Peyer's patch (tissue), 4 donors: ENCODE measurements at regions not wholly inside any gene's neighbourhood (a gene's known extent, or its start where the extent isn't known, plus 50 kb on each side); places are given as distances from the start of the nearest gene placed in this dataset.

Source experiments
- DNase-seq, 3 donors: peaks; one replicate each; pipeline ENCODE4 v3.0.0-alpha.2; 2017 to 2019
- H3K27ac ChIP-seq, 4 donors: fragments of 200-600 bp; sonication (generic); one replicate each; pipeline ENCODE4 v1.5.1; 2016 to 2019
- H3K27me3 ChIP-seq, 2 donors: fragments of 200-600 bp; sonication (generic); one replicate each; pipeline ENCODE4 v1.5.1; 2019
- H3K36me3 ChIP-seq, 3 donors: fragments of 200-600 bp; sonication (generic); one replicate each; pipeline ENCODE4 v1.5.1; 2016 to 2019
- H3K4me1 ChIP-seq, 4 donors: fragments of 200-600 bp; sonication (generic); one replicate each; pipeline ENCODE4 v1.5.1; 2016 to 2019
- H3K4me3 ChIP-seq, 4 donors: fragments of 200-600 bp; sonication (generic); 1 replicate in 3 of 4; 2 replicates in 1 of 4; pipeline ENCODE4 v1.5.1; 2016 to 2019; ENCODE audit warnings: mild to moderate bottlenecking in 1 of 4
- H3K9me3 ChIP-seq, 4 donors: fragments of 200-600 bp; sonication (generic); one replicate each; pipeline ENCODE4 v1.5.1; 2016 to 2019; ENCODE audit warnings: mild to moderate bottlenecking in 1 of 4
- POLR2A ChIP-seq, 2 donors: fragments of 450-650 bp; IDR thresholded peaks; one replicate each; pipeline ENCODE4 v1.5.1; 2017; ENCODE audit warnings: antibody characterized with exemption in 2 of 2, mild to moderate bottlenecking in 2 of 2, moderate library complexity in 2 of 2
- TF ChIP-seq, protein P1 (sequence below), 6 experiments: fragments of 450-650 bp in 4 of 6; fragments of 200-600 bp in 2 of 6; sonication (generic) in 1 of 6; IDR thresholded peaks; one replicate each; pipeline ENCODE4 v1.5.1; 2017 to 2019; ENCODE audit warnings: antibody characterized with exemption in 6 of 6, mild to moderate bottlenecking in 3 of 6, moderate library complexity in 1 of 6

GRCh38 chr4:174099712-174100111 is 183.8 kb downstream of the FBXO8 start:
- DNase-seq, result no peak
- Histone ChIP-seq H3K27ac (no peak overlapping the region), H3K4me3 (no peak overlapping the region), H3K9me3 (no peaks in the 10 kb centered on the region), H3K27me3 (no peaks in the 10 kb centered on the region), H3K36me3 (no peaks in the 10 kb centered on the region), H3K4me1 (no peaks in the 10 kb centered on the region)
- no peak for TF ChIP-seq POLR2A (IDR thresholded peaks at IDR 0.05)
- TF ChIP-seq, protein P1, sequence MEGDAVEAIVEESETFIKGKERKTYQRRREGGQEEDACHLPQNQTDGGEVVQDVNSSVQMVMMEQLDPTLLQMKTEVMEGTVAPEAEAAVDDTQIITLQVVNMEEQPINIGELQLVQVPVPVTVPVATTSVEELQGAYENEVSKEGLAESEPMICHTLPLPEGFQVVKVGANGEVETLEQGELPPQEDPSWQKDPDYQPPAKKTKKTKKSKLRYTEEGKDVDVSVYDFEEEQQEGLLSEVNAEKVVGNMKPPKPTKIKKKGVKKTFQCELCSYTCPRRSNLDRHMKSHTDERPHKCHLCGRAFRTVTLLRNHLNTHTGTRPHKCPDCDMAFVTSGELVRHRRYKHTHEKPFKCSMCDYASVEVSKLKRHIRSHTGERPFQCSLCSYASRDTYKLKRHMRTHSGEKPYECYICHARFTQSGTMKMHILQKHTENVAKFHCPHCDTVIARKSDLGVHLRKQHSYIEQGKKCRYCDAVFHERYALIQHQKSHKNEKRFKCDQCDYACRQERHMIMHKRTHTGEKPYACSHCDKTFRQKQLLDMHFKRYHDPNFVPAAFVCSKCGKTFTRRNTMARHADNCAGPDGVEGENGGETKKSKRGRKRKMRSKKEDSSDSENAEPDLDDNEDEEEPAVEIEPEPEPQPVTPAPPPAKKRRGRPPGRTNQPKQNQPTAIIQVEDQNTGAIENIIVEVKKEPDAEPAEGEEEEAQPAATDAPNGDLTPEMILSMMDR (IDR thresholded peaks at IDR 0.05), result no peak

DNA sequence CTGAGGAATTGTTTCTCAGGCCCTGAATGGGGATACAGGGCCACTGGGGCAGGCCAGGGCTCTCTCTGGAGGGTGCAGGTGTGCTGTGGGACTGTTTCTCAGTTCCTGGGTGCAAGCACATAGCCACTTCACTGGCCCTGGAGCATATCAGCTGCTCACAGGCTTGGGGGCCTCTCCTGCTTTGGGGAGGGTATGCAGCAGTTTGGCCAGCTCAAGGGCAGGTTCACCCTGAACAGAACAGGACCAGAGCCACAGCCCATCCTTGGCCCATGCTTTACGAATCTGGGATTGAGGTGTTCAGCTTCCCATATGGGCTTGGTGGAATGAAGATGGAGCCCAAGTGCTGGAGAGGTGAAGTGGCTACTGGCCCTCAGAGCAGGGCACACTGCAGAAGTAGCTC is 186.5 kb downstream of the FBXO8 start:
- no peaks in the 10 kb centered on the region for H3K9me3 ChIP-seq
- no peak overlapping the region for H3K4me3 ChIP-seq
- H3K36me3 ChIP-seq, result no peaks in the 10 kb centered on the region
- DNase-seq, result no peak
- H3K27ac ChIP-seq, result no peak overlapping the region
- H3K27me3 ChIP-seq, result no peaks in the 10 kb centered on the region
- no peaks in the 10 kb centered on the region for H3K4me1 ChIP-seq
- TF ChIP-seq, protein P1 (IDR thresholded peaks at IDR 0.05), result no peak
- no peak for TF ChIP-seq POLR2A (IDR thresholded peaks at IDR 0.05)

DNA sequence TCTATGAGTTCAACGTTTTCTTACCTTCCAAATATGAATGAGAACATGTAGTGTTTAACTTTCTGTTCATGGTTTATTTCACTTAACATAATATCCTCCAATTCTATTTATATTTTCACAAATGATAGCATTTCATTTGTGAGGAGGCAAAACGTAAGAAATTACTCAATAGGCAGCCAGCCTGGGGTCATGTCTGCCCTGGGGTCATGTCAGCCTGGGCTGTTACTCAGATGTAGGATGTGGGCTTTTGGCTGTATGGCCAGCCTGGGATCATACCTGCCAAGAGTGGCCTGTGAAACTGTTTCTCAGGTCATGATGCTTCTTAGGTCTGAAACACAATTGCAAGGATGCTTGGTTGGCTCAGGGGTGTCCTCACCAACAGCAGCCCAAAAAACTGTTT is 187.0 kb downstream of the FBXO8 start:
- H3K9me3 ChIP-seq, result no peaks in the 10 kb centered on the region
- DNase-seq, result no peak
- no peaks in the 10 kb centered on the region for H3K36me3 ChIP-seq
- H3K27ac ChIP-seq, result no peak overlapping the region
- no peaks in the 10 kb centered on the region for H3K27me3 ChIP-seq
- H3K4me3 ChIP-seq, result no peak overlapping the region
- H3K4me1 ChIP-seq, result no peaks in the 10 kb centered on the region
- no peak for TF ChIP-seq POLR2A (IDR thresholded peaks at IDR 0.05)
- TF ChIP-seq, protein P1 (IDR thresholded peaks at IDR 0.05), result no peak

GRCh38 chr4:174091130-174091529 is 192.3 kb downstream of the FBXO8 start:
- H3K36me3 ChIP-seq, result no peaks in the 10 kb centered on the region
- H3K9me3 ChIP-seq, result no peaks in the 10 kb centered on the region
- no peak overlapping the region for H3K27ac ChIP-seq
- no peak for DNase-seq
- no peak overlapping the region for H3K4me3 ChIP-seq
- H3K27me3 ChIP-seq, result no peaks in the 10 kb centered on the region
- H3K4me1 ChIP-seq, result no peaks in the 10 kb centered on the region
- TF ChIP-seq, protein P1 (IDR thresholded peaks at IDR 0.05), result no peak
- no peak for TF ChIP-seq POLR2A (IDR thresholded peaks at IDR 0.05)

DNA sequence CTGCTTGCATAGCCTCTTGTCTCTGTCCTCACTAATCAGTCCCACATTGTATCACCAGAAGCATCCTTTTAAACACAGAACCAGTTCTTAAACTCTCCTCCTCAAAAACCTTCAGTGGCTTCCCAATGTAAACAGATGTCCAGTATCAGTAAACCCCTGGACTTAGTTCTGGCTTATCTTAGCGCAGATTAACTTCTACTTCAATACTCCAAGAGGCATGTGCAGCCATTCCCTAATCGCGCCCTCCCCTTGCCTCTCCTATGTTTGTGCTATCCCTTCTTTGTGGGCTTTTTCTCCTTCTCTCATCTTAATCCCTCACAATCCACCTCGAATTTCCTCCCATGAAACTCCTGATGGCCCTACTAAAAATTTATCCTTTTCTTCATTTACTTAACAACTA is 193.8 kb downstream of the FBXO8 start:
- DNase-seq, result no peak
- Histone ChIP-seq H3K27ac (no peak overlapping the region), H3K4me1 (no peaks in the 10 kb centered on the region), H3K9me3 (no peaks in the 10 kb centered on the region), H3K36me3 (no peaks in the 10 kb centered on the region), H3K4me3 (no peak overlapping the region), H3K27me3 (no peaks in the 10 kb centered on the region)
- TF ChIP-seq POLR2A (IDR thresholded peaks at IDR 0.05), result no peak
- TF ChIP-seq, protein P1 (IDR thresholded peaks at IDR 0.05), result no peak

GRCh38 chr4:174088795-174089194 is 194.7 kb downstream of the FBXO8 start:
- DNase-seq, result no peak
- Histone ChIP-seq H3K27me3 (no peaks in the 10 kb centered on the region), H3K36me3 (no peaks in the 10 kb centered on the region), H3K27ac (no peak overlapping the region), H3K4me3 (no peak overlapping the region), H3K9me3 (no peaks in the 10 kb centered on the region), H3K4me1 (no peaks in the 10 kb centered on the region)
- no peak for TF ChIP-seq POLR2A (IDR thresholded peaks at IDR 0.05)
- TF ChIP-seq, protein P1 (IDR thresholded peaks at IDR 0.05), result no peak
